ENCODE measurements at regions not wholly inside any gene's neighbourhood (a gene's known extent, or its start where the extent isn't known, plus 50 kb on each side); places are given as distances from the start of the nearest gene placed in this dataset.

DNA sequence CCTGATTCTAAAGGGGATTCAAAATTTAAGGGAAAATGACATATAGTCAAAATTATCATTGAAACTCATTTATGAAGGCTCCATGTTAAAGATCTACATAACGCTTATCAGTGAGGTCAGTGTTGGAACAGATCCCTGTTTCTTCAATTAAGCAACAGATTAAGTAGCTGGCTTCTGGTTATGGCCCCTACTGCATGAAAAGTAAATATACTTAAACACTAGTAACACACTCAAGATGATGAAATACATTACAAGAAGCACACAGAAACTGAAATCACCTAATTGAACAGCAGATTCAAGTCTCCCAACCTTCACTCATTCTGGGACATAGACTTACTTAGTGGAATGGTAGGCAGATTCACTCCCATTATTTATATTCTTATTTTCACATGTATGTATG is 51.6 kb upstream of the SLC16A2 start:
- Histone ChIP-seq H3K9me2 (ENCODE audit: insufficient read depth) (no peaks in the 10 kb centered on the region), H2AFZ (ENCODE audit: low read depth, low read length, poor library complexity, severe bottlenecking) (no peak overlapping the region), H3K27me3 (ENCODE audit: insufficient read depth, low read length) (no peaks in the 10 kb centered on the region), H3K27ac (ENCODE audit: low read depth, low read length) (no peak overlapping the region), H3K9ac (ENCODE audit: low read length) (no peak overlapping the region), H3K9me3 (ENCODE audit: control insufficient read depth in 1 of 2, insufficient read depth in 1 of 2, low read depth in 1 of 2, low read length in 2 of 2) (no peaks in the 10 kb centered on the region), H3K4me2 (ENCODE audit: low read length) (no peak overlapping the region), H3K79me2 (ENCODE audit: insufficient read depth, low read length) (no peaks in the 10 kb centered on the region), H3K4me1 (ENCODE audit: control insufficient read depth in 1 of 2, insufficient read depth in 2 of 2, low read length in 2 of 2) (no peaks in the 10 kb centered on the region), H4K20me1 (ENCODE audit: insufficient read depth) (no peaks in the 10 kb centered on the region), H3K36me3 (ENCODE audit: control insufficient read depth in 1 of 2, insufficient read depth in 2 of 2, low read length in 2 of 2) (no peaks in the 10 kb centered on the region), H3K4me3 (replicated peaks in 1 of 2; ENCODE audit: low read depth in 1 of 2, low read length in 2 of 2) (no peak overlapping the region)
- no peak for ATAC-seq
- intact Hi-C loops (cut with micrococcal nuclease): no loop called here
- ChIA-PET CTCF (no interaction called here), RAD21 (ENCODE audit: low non-redundant PET in 1 of 2, low total read pairs in 2 of 2, uncharacterized antibody in 2 of 2, unreplicated experiment in 2 of 2) (no interaction called here), POLR2A (no interaction called here)
- DNase-seq (ENCODE audit: low read depth, low spot score): no peak
- TF ChIP-seq JUND (IDR thresholded peaks at IDR 0.05): no peak
- no peak for TF ChIP-seq EZH2 (IDR thresholded peaks at IDR 0.05)
- TF ChIP-seq TCF7L2 (IDR thresholded peaks at IDR 0.05; ENCODE audit: borderline replicate concordance, extremely low read depth, insufficient read depth, insufficient read length): no peak
- TF ChIP-seq RAD21 (IDR thresholded peaks at IDR 0.05; ENCODE audit: low read depth): no peak
- no peak for TF ChIP-seq CBX3 (IDR thresholded peaks at IDR 0.05; ENCODE audit: low read depth)
- no peak for TF ChIP-seq ELF1 (IDR thresholded peaks at IDR 0.05; ENCODE audit: borderline replicate concordance, low read depth)
- TF ChIP-seq, protein P1, sequence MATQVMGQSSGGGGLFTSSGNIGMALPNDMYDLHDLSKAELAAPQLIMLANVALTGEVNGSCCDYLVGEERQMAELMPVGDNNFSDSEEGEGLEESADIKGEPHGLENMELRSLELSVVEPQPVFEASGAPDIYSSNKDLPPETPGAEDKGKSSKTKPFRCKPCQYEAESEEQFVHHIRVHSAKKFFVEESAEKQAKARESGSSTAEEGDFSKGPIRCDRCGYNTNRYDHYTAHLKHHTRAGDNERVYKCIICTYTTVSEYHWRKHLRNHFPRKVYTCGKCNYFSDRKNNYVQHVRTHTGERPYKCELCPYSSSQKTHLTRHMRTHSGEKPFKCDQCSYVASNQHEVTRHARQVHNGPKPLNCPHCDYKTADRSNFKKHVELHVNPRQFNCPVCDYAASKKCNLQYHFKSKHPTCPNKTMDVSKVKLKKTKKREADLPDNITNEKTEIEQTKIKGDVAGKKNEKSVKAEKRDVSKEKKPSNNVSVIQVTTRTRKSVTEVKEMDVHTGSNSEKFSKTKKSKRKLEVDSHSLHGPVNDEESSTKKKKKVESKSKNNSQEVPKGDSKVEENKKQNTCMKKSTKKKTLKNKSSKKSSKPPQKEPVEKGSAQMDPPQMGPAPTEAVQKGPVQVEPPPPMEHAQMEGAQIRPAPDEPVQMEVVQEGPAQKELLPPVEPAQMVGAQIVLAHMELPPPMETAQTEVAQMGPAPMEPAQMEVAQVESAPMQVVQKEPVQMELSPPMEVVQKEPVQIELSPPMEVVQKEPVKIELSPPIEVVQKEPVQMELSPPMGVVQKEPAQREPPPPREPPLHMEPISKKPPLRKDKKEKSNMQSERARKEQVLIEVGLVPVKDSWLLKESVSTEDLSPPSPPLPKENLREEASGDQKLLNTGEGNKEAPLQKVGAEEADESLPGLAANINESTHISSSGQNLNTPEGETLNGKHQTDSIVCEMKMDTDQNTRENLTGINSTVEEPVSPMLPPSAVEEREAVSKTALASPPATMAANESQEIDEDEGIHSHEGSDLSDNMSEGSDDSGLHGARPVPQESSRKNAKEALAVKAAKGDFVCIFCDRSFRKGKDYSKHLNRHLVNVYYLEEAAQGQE (IDR thresholded peaks at IDR 0.05; ENCODE audit: low read depth): no peak
- BruUV-seq (replicated peaks): no TSS peak

DNA sequence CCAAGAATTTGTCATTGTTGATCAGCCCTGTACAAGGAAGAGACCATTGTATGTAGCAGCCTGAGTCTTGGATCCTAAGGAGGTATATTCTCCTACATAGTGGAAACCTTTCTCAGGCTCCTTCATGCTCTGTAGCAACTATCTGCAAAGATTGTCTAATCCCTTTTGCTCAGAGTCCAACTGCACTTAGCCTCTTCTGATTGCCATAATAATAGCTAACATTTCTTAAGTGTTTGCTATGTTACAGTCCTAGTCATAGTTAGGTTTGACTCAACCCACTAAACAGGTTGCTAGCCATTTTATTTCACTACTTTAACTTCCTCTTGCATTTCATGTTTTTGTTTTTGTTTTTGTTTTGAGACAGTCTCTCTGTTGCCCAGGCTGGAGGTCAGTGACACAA is 50.8 kb upstream of the SLC16A2 start:
- intact Hi-C loops (cut with micrococcal nuclease): no loop called here
- DNase-seq (ENCODE audit: low read depth, low spot score): no peak
- Histone ChIP-seq H3K9me3 (ENCODE audit: control insufficient read depth in 1 of 2, insufficient read depth in 1 of 2, low read depth in 1 of 2, low read length in 2 of 2) (no peaks in the 10 kb centered on the region), H3K4me2 (ENCODE audit: low read length) (no peak overlapping the region), H3K27ac (ENCODE audit: low read depth, low read length) (no peak overlapping the region), H4K20me1 (ENCODE audit: insufficient read depth) (no peaks in the 10 kb centered on the region), H3K4me3 (replicated peaks in 1 of 2; ENCODE audit: low read depth in 1 of 2, low read length in 2 of 2) (no peak overlapping the region), H3K27me3 (ENCODE audit: insufficient read depth, low read length) (no peaks in the 10 kb centered on the region), H3K9me2 (ENCODE audit: insufficient read depth) (no peaks in the 10 kb centered on the region), H3K36me3 (ENCODE audit: control insufficient read depth in 1 of 2, insufficient read depth in 2 of 2, low read length in 2 of 2) (no peaks in the 10 kb centered on the region), H2AFZ (ENCODE audit: low read depth, low read length, poor library complexity, severe bottlenecking) (no peak overlapping the region), H3K79me2 (ENCODE audit: insufficient read depth, low read length) (no peaks in the 10 kb centered on the region), H3K9ac (ENCODE audit: low read length) (no peak overlapping the region), H3K4me1 (ENCODE audit: control insufficient read depth in 1 of 2, insufficient read depth in 2 of 2, low read length in 2 of 2) (no peaks in the 10 kb centered on the region)
- RAD21 ChIA-PET (ENCODE audit: low non-redundant PET in 1 of 2, low total read pairs in 2 of 2, uncharacterized antibody in 2 of 2, unreplicated experiment in 2 of 2): no interaction called here
- POLR2A ChIA-PET: no interaction called here
- ATAC-seq: no peak
- no TSS peak for BruUV-seq (replicated peaks)
- CTCF ChIA-PET: no interaction called here
- TF ChIP-seq CBX3 (IDR thresholded peaks at IDR 0.05; ENCODE audit: low read depth) (no peak), SIN3A (IDR thresholded peaks at IDR 0.05; ENCODE audit: low read depth) (no peak), RAD21 (IDR thresholded peaks at IDR 0.05; ENCODE audit: low read depth) (no peak), EZH2 (IDR thresholded peaks at IDR 0.05) (no peak), EZH2phosphoT487 (IDR thresholded peaks at IDR 0.05; ENCODE audit: borderline replicate concordance) (no peak), TCF7L2 (IDR thresholded peaks at IDR 0.05; ENCODE audit: borderline replicate concordance, extremely low read depth, insufficient read depth, insufficient read length) (no peak), ZNF274 (IDR thresholded peaks at IDR 0.05; ENCODE audit: low read depth, low read length) (no peak), POLR2AphosphoS5 (IDR thresholded peaks at IDR 0.05; ENCODE audit: low read depth, low read length) (no peak), ELF1 (IDR thresholded peaks at IDR 0.05; ENCODE audit: borderline replicate concordance, low read depth) (no peak), CEBPB (IDR thresholded peaks at IDR 0.05; ENCODE audit: low read depth) (no peak), SP1 (IDR thresholded peaks at IDR 0.05; ENCODE audit: low read depth) (no peak), SRF (IDR thresholded peaks at IDR 0.05; ENCODE audit: low read depth) (no peak)
- TF ChIP-seq, protein P1 (IDR thresholded peaks at IDR 0.05; ENCODE audit: low read depth): no peak
- TF ChIP-seq, protein P2, sequence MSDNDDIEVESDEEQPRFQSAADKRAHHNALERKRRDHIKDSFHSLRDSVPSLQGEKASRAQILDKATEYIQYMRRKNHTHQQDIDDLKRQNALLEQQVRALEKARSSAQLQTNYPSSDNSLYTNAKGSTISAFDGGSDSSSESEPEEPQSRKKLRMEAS (IDR thresholded peaks at IDR 0.05): no peak
